ENCODE measurements at regions not wholly inside any gene's neighbourhood (a gene's known extent, or its start where the extent isn't known, plus 50 kb on each side); places are given as distances from the start of the nearest gene placed in this dataset.

- TF ChIP-seq CTCF (IDR thresholded peaks at IDR 0.05), result no peak
- no peak for TF ChIP-seq POLR2AphosphoS5 (IDR thresholded peaks at IDR 0.05; ENCODE audit: low read depth, low read length)
- TF ChIP-seq SIN3A (IDR thresholded peaks at IDR 0.05; ENCODE audit: borderline replicate concordance, insufficient read depth, low read depth, low read length), result no peak
Observed at GRCh38 chr5:171537070-171537849, 117.8 kb downstream of the FGF18 start.

All from Panc1 (cell line).